ENCODE measurements at regions not wholly inside any gene's neighbourhood (a gene's known extent, or its start where the extent isn't known, plus 50 kb on each side); places are given as distances from the start of the nearest gene placed in this dataset.

DNA sequence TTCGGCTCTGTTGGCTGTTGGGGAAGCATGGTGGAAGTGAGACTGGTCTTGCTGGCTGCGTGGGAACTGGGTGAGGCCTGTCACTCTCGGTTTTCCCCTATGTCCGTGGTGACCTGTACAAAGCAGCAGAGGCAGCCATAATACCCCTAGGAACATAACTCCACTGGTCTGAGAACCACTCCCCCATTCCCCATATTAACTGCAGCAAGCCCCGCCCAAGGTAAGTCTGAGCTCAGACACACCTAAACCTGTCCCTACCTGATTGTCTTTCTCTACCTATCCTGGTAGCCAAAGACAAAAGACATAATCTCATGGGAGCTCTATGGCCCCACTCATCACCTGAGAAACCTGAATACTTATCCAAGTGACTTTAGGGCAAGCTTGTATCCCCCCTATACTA lies 156.3 kb upstream of the PHACTR1 start:
- no peak overlapping the region for H3K4me2 ChIP-seq (ENCODE audit: insufficient read depth, insufficient read length, low read length)
- H3K79me1 ChIP-seq (ENCODE audit: insufficient read depth, low read depth, low read length, poor library complexity, severe bottlenecking) = no peaks in the 10 kb centered on the region
- no peak overlapping the region for H2BK15ac ChIP-seq (ENCODE audit: low read depth, low read length)
- H2BK120ac ChIP-seq (ENCODE audit: low read depth, low read length, poor library complexity, severe bottlenecking) = no peak overlapping the region
- no peaks in the 10 kb centered on the region for H3K4me1 ChIP-seq (ENCODE audit: insufficient read depth, low read length)
- H2AFZ ChIP-seq (ENCODE audit: low read length) = no peak overlapping the region
- H4K5ac ChIP-seq (ENCODE audit: insufficient read length, low read depth, low read length) = no peak overlapping the region
- no peak overlapping the region for H3K18ac ChIP-seq (ENCODE audit: insufficient read length, low read depth, low read length)
- H4K91ac ChIP-seq (ENCODE audit: insufficient read length, low read depth, low read length) = no peak overlapping the region
- no peak overlapping the region for H2BK12ac ChIP-seq (ENCODE audit: insufficient read length, low read depth, low read length)
- H3K4ac ChIP-seq (ENCODE audit: low read depth, low read length) = no peak overlapping the region
- H2BK5ac ChIP-seq (ENCODE audit: insufficient read length, low read length) = no peak overlapping the region
- H3K23me2 ChIP-seq (ENCODE audit: insufficient read length, low read depth, low read length, poor library complexity, severe bottlenecking) = no peaks in the 10 kb centered on the region
- H3T11ph ChIP-seq (ENCODE audit: low read length) = no peak overlapping the region
- no peak overlapping the region for H2BK20ac ChIP-seq (ENCODE audit: low read depth, low read length, poor library complexity, severe bottlenecking)
- no peak overlapping the region for H3K23ac ChIP-seq (ENCODE audit: insufficient read length, low read depth, low read length)
- no peaks in the 10 kb centered on the region for H3K27me3 ChIP-seq (ENCODE audit: insufficient read depth, low read length)
- no peaks in the 10 kb centered on the region for H4K20me1 ChIP-seq (ENCODE audit: control insufficient read depth, insufficient read depth, insufficient read length)
- peaks cover 4% of the 10 kb centered on the region; the same call in 1 of the 2 replicates for H3K27me3 Mint-ChIP-seq (ENCODE audit: low read depth)
- H2AK5ac ChIP-seq (ENCODE audit: insufficient read length, low read length) = no peak overlapping the region
- no peak overlapping the region for H3K56ac ChIP-seq (ENCODE audit: insufficient read length, low read depth, low read length)
- H3K36me3 Mint-ChIP-seq (ENCODE audit: insufficient read depth in 1 of 3, low read depth in 3 of 3) = peaks cover 5 to 8% (median 7%) of the 10 kb centered on the region in 3 experiments; a peak in 6 of 7 replicates
- H3K9me3 Mint-ChIP-seq = peaks cover 12 to 13% of the 10 kb centered on the region in 2 experiments; a peak in 4 of 5 replicates
- no CpG with 5 or more reads among the region's 5 CpGs for WGBS (ENCODE audit: extremely low coverage, insufficient read length, low lambda C conversion rate)
- no peak overlapping the region for H3K27ac ChIP-seq (ENCODE audit: insufficient read length, low read depth, low read length)
- H3K27ac Mint-ChIP-seq = peak overlapping the region in 1 of 3 experiments; percentile 49; a peak in 1 of 7 replicates
- H4K8ac ChIP-seq (replicated peaks; ENCODE audit: insufficient read length, low read depth, low read length) = no peak overlapping the region
- H3K79me2 ChIP-seq (ENCODE audit: insufficient read depth, low read length) = no peaks in the 10 kb centered on the region
- H3K9ac ChIP-seq (ENCODE audit: extremely low read depth, insufficient read length, low read length) = no peak overlapping the region
- H3K9me3 ChIP-seq (ENCODE audit: control insufficient read depth, low read depth, low read length) = no peaks in the 10 kb centered on the region
- no peak overlapping the region for H3K4me3 Mint-ChIP-seq
- H3K4me1 Mint-ChIP-seq = peaks cover 6 to 9% of the 10 kb centered on the region in 2 experiments
- no peak overlapping the region for H3K14ac ChIP-seq (ENCODE audit: insufficient read depth, low read length)
- TF ChIP-seq, protein P1, sequence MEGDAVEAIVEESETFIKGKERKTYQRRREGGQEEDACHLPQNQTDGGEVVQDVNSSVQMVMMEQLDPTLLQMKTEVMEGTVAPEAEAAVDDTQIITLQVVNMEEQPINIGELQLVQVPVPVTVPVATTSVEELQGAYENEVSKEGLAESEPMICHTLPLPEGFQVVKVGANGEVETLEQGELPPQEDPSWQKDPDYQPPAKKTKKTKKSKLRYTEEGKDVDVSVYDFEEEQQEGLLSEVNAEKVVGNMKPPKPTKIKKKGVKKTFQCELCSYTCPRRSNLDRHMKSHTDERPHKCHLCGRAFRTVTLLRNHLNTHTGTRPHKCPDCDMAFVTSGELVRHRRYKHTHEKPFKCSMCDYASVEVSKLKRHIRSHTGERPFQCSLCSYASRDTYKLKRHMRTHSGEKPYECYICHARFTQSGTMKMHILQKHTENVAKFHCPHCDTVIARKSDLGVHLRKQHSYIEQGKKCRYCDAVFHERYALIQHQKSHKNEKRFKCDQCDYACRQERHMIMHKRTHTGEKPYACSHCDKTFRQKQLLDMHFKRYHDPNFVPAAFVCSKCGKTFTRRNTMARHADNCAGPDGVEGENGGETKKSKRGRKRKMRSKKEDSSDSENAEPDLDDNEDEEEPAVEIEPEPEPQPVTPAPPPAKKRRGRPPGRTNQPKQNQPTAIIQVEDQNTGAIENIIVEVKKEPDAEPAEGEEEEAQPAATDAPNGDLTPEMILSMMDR (conservative IDR thresholded peaks at IDR 0.05) = no peak
- no peak for DNase-seq

Data from H9 (cell line).